HFFc6 (cell line): ENCODE measurements at regions not wholly inside any gene's neighbourhood (a gene's known extent, or its start where the extent isn't known, plus 50 kb on each side); places are given as distances from the start of the nearest gene placed in this dataset.

Experiments used
- DNase-seq: peaks from one replicate; pipeline ENCODE4 v3.0.0-alpha.2; 2018
- H3K27ac Mint-ChIP-seq: 2 replicates; pipeline ENCODE4 v1.8.0; 2020; ENCODE audit warnings: mild to moderate bottlenecking, mixed read lengths
- H3K27me3 Mint-ChIP-seq: 2 replicates; pipeline ENCODE4 v1.8.0; 2021; ENCODE audit warnings: mild to moderate bottlenecking, moderate library complexity, mixed read lengths; ENCODE audit not compliant: insufficient read depth
- H3K36me3 Mint-ChIP-seq: 2 replicates; pipeline ENCODE4 v1.8.0; 2021; ENCODE audit warnings: low read depth, mixed read lengths
- H3K4me1 Mint-ChIP-seq: 2 replicates; pipeline ENCODE4 v1.8.0; 2020; ENCODE audit warnings: low read depth, mixed read lengths
- H3K4me3 Mint-ChIP-seq: 2 replicates; pipeline ENCODE4 v1.8.0; 2020; ENCODE audit warnings: mild to moderate bottlenecking, moderate library complexity, mixed read lengths
- H3K9me3 Mint-ChIP-seq: 2 replicates; pipeline ENCODE4 v1.8.0; 2020; ENCODE audit warnings: mild to moderate bottlenecking, mixed read lengths
- CTCF ChIP-seq: fragments of 200-600 bp; sonication (generic); IDR thresholded peaks from 2 replicates; pipeline ENCODE4 v1.5.0; 2021; ENCODE audit warnings: antibody characterized with exemption, mild to moderate bottlenecking

GRCh38 chr1:82487778-82488177 is 687.0 kb downstream of the ADGRL2 start:
- Mint-ChIP-seq H3K4me3 (no peak overlapping the region), H3K27ac (no peak overlapping the region), H3K27me3 (no peaks in the 10 kb centered on the region), H3K4me1 (no peaks in the 10 kb centered on the region), H3K36me3 (no peaks in the 10 kb centered on the region), H3K9me3 (peaks cover 24% of the 10 kb centered on the region)
- DNase-seq: no peak
- TF ChIP-seq CTCF: no peak

- H3K27me3 Mint-ChIP-seq: no peaks in the 10 kb centered on the region
- H3K4me3 Mint-ChIP-seq: no peak overlapping the region
- no peak overlapping the region for H3K27ac Mint-ChIP-seq
- H3K4me1 Mint-ChIP-seq: no peaks in the 10 kb centered on the region
- no peaks in the 10 kb centered on the region for H3K36me3 Mint-ChIP-seq
- no peak for TF ChIP-seq CTCF
- DNase-seq: no peak
- peaks cover 16% of the 10 kb centered on the region for H3K9me3 Mint-ChIP-seq
These were observed 686.2 kb downstream of the ADGRL2 start for GRCh38 chr1:82486969-82487368.

- peaks cover 15% of the 10 kb centered on the region for H3K9me3 Mint-ChIP-seq
- H3K27me3 Mint-ChIP-seq: no peaks in the 10 kb centered on the region
- no peaks in the 10 kb centered on the region for H3K36me3 Mint-ChIP-seq
- no peaks in the 10 kb centered on the region for H3K4me1 Mint-ChIP-seq
- TF ChIP-seq CTCF: no peak
- no peak overlapping the region for H3K27ac Mint-ChIP-seq
- no peak for DNase-seq
- H3K4me3 Mint-ChIP-seq: no peak overlapping the region
These were observed 685.7 kb downstream of the ADGRL2 start for GRCh38 chr1:82486468-82486867.

GRCh38 chr1:82485591-82486369 is 685.0 kb downstream of the ADGRL2 start:
- H3K4me3 Mint-ChIP-seq: no peak overlapping the region
- no peaks in the 10 kb centered on the region for H3K36me3 Mint-ChIP-seq
- no peaks in the 10 kb centered on the region for H3K27me3 Mint-ChIP-seq
- no peak for TF ChIP-seq CTCF
- no peak for DNase-seq
- peaks cover 17% of the 10 kb centered on the region for H3K9me3 Mint-ChIP-seq
- H3K27ac Mint-ChIP-seq: no peak overlapping the region
- no peaks in the 10 kb centered on the region for H3K4me1 Mint-ChIP-seq

- no peaks in the 10 kb centered on the region for H3K36me3 Mint-ChIP-seq
- no peak for TF ChIP-seq CTCF
- no peak overlapping the region for H3K4me3 Mint-ChIP-seq
- no peaks in the 10 kb centered on the region for H3K4me1 Mint-ChIP-seq
- peaks cover 30% of the 10 kb centered on the region for H3K9me3 Mint-ChIP-seq
- H3K27ac Mint-ChIP-seq: no peak overlapping the region
- H3K27me3 Mint-ChIP-seq: no peaks in the 10 kb centered on the region
- DNase-seq: no peak
These were observed 682.4 kb downstream of the ADGRL2 start for GRCh38 chr1:82483146-82483545.
